PC-3 (cell line): ENCODE measurements at regions not wholly inside any gene's neighbourhood (a gene's known extent, or its start where the extent isn't known, plus 50 kb on each side); places are given as distances from the start of the nearest gene placed in this dataset.

ENCODE experiments used
- ATAC-seq: fragments of 200-7000 bp; cut with Tn5 transposase; 2 replicates; pipeline ENCODE4 v1.9.1; 2020; ENCODE audit warnings: mild to moderate bottlenecking, moderate library complexity
- BruUV-seq: library from RNA; stranded (reverse); fragments of 400-500 nt; replicated peaks from 2 replicates; lab custom pipeline; 2021; lab: Mats Ljungman, UMichigan
- CTCF ChIA-PET: fragments of 300-600 bp; sonication (Branson Sonifier 250); formaldehyde crosslinking; loops from one replicate; lab custom pipeline; 2022; ENCODE audit warnings: antibody characterized with exemption; lab: Charles Lee
- POLR2A ChIA-PET: fragments of 300-600 bp; sonication (Branson Sonifier 250); formaldehyde crosslinking; loops from one replicate; lab custom pipeline; 2022; ENCODE audit warnings: antibody characterized with exemption; ENCODE audit not compliant: unreplicated experiment; lab: Charles Lee
- DNase-seq: peaks from one replicate; pipeline ENCODE4 v3.0.0-alpha.2; 2015
- H2AFZ ChIP-seq: fragments of 300-600 bp; sonication (generic); 2 replicates; pipeline ENCODE4 v1.6.0; 2016; ENCODE audit warnings: antibody characterized with exemption, low read length
- H3F3A ChIP-seq: fragments of 300-600 bp; sonication (generic); one replicate; pipeline ENCODE4 v1.6.0; 2017; ENCODE audit warnings: antibody characterized with exemption, low read length, control low read depth, mild to moderate bottlenecking; ENCODE audit not compliant: unreplicated experiment
- H3K27ac ChIP-seq: fragments of 300-600 bp; sonication (generic); 2 replicates; pipeline ENCODE4 v1.5.1; 2016; ENCODE audit warnings: mild to moderate bottlenecking, low read length
- H3K27me3 ChIP-seq: fragments of 300-600 bp; sonication (generic); 2 replicates; pipeline ENCODE4 v1.6.1; 2016; ENCODE audit warnings: low read length, mixed read lengths
- H3K36me3 ChIP-seq: fragments of 300-600 bp; sonication (generic); 2 replicates; pipeline ENCODE4 v1.6.1; 2016; ENCODE audit warnings: low read depth, mixed run types, low read length, mixed read lengths
- H3K4me1 ChIP-seq: fragments of 300-600 bp; sonication (generic); 2 replicates; pipeline ENCODE4 v1.5.1; 2016; ENCODE audit warnings: low read length; ENCODE audit not compliant: insufficient read depth
- H3K4me2 ChIP-seq: fragments of 300-600 bp; sonication (generic); 2 replicates; pipeline ENCODE4 v1.6.0; 2016; ENCODE audit warnings: low read length
- H3K4me3 ChIP-seq: fragments of 300-600 bp; sonication (generic); 2 replicates; pipeline ENCODE4 v1.5.1; 2016; ENCODE audit warnings: mild to moderate bottlenecking, low read length, mixed read lengths
- H3K79me2 ChIP-seq: fragments of 300-600 bp; sonication (generic); 2 replicates; pipeline ENCODE4 v1.6.1; 2017; ENCODE audit warnings: low read length, mixed read lengths
- H3K9ac ChIP-seq: fragments of 300-600 bp; sonication (generic); 2 replicates; pipeline ENCODE4 v1.6.0; 2016; ENCODE audit warnings: mild to moderate bottlenecking, low read length
- H3K9me2 ChIP-seq: fragments of 300-600 bp; sonication (generic); replicated peaks from 2 replicates; pipeline ENCODE4 v1.6.1; 2016; ENCODE audit warnings: mixed run types, low read length, mixed read lengths
- H3K9me3 ChIP-seq: fragments of 300-600 bp; sonication (generic); 2 replicates; pipeline ENCODE4 v1.6.1; 2016; ENCODE audit warnings: low read length, mixed read lengths
- H4K20me1 ChIP-seq: fragments of 300-600 bp; sonication (generic); 2 replicates; pipeline ENCODE4 v1.6.1; 2016; ENCODE audit warnings: low read length, mixed read lengths
- CTCF ChIP-seq: fragments of 300-600 bp; sonication (generic); conservative IDR thresholded peaks from 2 replicates; pipeline ENCODE4 v1.5.1; 2017; ENCODE audit warnings: antibody characterized with exemption, low read depth, mild to moderate bottlenecking, low read length
- EZH2 ChIP-seq: fragments of 300-600 bp; sonication (generic); IDR thresholded peaks from one replicate; pipeline ENCODE4 v1.6.1; 2017; ENCODE audit warnings: antibody characterized with exemption, mild to moderate bottlenecking, low read length; ENCODE audit not compliant: unreplicated experiment
- EZH2phosphoT487 ChIP-seq: fragments of 300-600 bp; sonication (generic); IDR thresholded peaks from 2 replicates; pipeline ENCODE4 v1.6.1; 2018; ENCODE audit warnings: mild to moderate bottlenecking, antibody characterized with exemption, low read length, borderline replicate concordance
- intact Hi-C: fragments of 100-400 bp; cut with micrococcal nuclease; formaldehyde crosslinking; loops from 2 replicates; pipeline ENCODE4 v1.9.0; 2023

- Histone ChIP-seq H3K27me3 (no peaks in the 10 kb centered on the region), H3F3A (no peaks in the 10 kb centered on the region), H3K9me3 (no peaks in the 10 kb centered on the region), H3K4me3 (no peak overlapping the region), H3K79me2 (no peaks in the 10 kb centered on the region), H4K20me1 (no peaks in the 10 kb centered on the region), H3K27ac (peak overlapping the region; percentile 72), H3K4me1 (peaks cover 51% of the 10 kb centered on the region), H3K4me2 (peak overlapping the region; percentile 56), H3K9ac (no peak overlapping the region), H2AFZ (no peak overlapping the region), H3K36me3 (no peaks in the 10 kb centered on the region), H3K9me2 (no peaks in the 10 kb centered on the region)
- ChIA-PET POLR2A (no interaction called here), CTCF (no interaction called here)
- TF ChIP-seq EZH2phosphoT487 (no peak), CTCF (no peak), EZH2 (no peak)
- ATAC-seq, result peak; percentile 29
- intact Hi-C loops, result loop anchor here (5.0 kb wide), 3 partner anchors 159 to 339 kb away; partner anchors contain the start of gene CDH2
- BruUV-seq, result no TSS peak
- DNase-seq, result peak; percentile 89
Observed at GRCh38 chr18:27838225-27838624, 338.7 kb downstream of the CDH2 start.

GRCh38 chr18:27826101-27826500 is 350.8 kb downstream of the CDH2 start:
- BruUV-seq, result no TSS peak
- Histone ChIP-seq H3K79me2 (no peaks in the 10 kb centered on the region), H2AFZ (no peak overlapping the region), H3K4me1 (peaks cover 16% of the 10 kb centered on the region), H3K4me3 (no peak overlapping the region), H3K36me3 (no peaks in the 10 kb centered on the region), H3K9ac (no peak overlapping the region), H3K9me3 (no peaks in the 10 kb centered on the region), H3K27me3 (no peaks in the 10 kb centered on the region), H3K9me2 (no peaks in the 10 kb centered on the region), H3K27ac (peak overlapping the region; percentile 31), H3K4me2 (peak overlapping the region; percentile 58), H3F3A (no peaks in the 10 kb centered on the region), H4K20me1 (no peaks in the 10 kb centered on the region)
- ATAC-seq (peak; percentile 90), DNase-seq (peak; percentile 73)
- intact Hi-C loops, result loop anchor here (1.0 kb wide), 1 partner anchor 45 kb away; no protein-coding TSS in a partner anchor
- TF ChIP-seq CTCF (no peak), EZH2phosphoT487 (no peak), EZH2 (no peak)
- POLR2A ChIA-PET, result no interaction called here
- CTCF ChIA-PET, result no interaction called here

- Histone ChIP-seq H3K9me3 (no peaks in the 10 kb centered on the region), H3K36me3 (no peaks in the 10 kb centered on the region), H3K27ac (peak overlapping the region; percentile 31), H3K9me2 (no peaks in the 10 kb centered on the region), H3K27me3 (no peaks in the 10 kb centered on the region), H3K9ac (no peak overlapping the region), H3F3A (no peaks in the 10 kb centered on the region), H3K4me1 (peaks cover 16% of the 10 kb centered on the region), H4K20me1 (no peaks in the 10 kb centered on the region), H3K79me2 (no peaks in the 10 kb centered on the region), H2AFZ (no peak overlapping the region), H3K4me2 (peak overlapping the region; percentile 58), H3K4me3 (no peak overlapping the region)
- ATAC-seq (peak; percentile 29), DNase-seq (no peak)
- intact Hi-C loops, result loop anchor here (1.0 kb wide), 1 partner anchor 46 kb away; no protein-coding TSS in a partner anchor
- BruUV-seq, result no TSS peak
- TF ChIP-seq EZH2phosphoT487 (no peak), EZH2 (no peak), CTCF (no peak)
- ChIA-PET CTCF (no interaction called here), POLR2A (no interaction called here)
Observed at GRCh38 chr18:27825689-27826088, 351.2 kb downstream of the CDH2 start.
